Erythroblast (primary cell): ENCODE measurements at regions not wholly inside any gene's neighbourhood (a gene's known extent, or its start where the extent isn't known, plus 50 kb on each side); places are given as distances from the start of the nearest gene placed in this dataset.

Source experiments
- GATA1 ChIP-seq: IDR thresholded peaks from 2 replicates; pipeline ENCODE4 v1.6.1; 2011; ENCODE audit warnings: low read depth, mild to moderate bottlenecking, control low read depth, low read length, moderate library complexity
- POLR2A ChIP-seq: IDR thresholded peaks from 2 replicates; pipeline ENCODE4 v1.6.1; 2011; ENCODE audit warnings: mild to moderate bottlenecking, low read length

GRCh38 chr9:536597-537511, 304.6 kb upstream of the DMRT1 start:
- TF ChIP-seq POLR2A (no peak), GATA1 (no peak)
